ENCODE measurements at regions not wholly inside any gene's neighbourhood (a gene's known extent, or its start where the extent isn't known, plus 50 kb on each side); places are given as distances from the start of the nearest gene placed in this dataset.
"Not testable (repeated sequence)": the region's sequence is repeated elsewhere in the genome, so short reads cannot be mapped to it uniquely, and the experiment has no call there.

DNA sequence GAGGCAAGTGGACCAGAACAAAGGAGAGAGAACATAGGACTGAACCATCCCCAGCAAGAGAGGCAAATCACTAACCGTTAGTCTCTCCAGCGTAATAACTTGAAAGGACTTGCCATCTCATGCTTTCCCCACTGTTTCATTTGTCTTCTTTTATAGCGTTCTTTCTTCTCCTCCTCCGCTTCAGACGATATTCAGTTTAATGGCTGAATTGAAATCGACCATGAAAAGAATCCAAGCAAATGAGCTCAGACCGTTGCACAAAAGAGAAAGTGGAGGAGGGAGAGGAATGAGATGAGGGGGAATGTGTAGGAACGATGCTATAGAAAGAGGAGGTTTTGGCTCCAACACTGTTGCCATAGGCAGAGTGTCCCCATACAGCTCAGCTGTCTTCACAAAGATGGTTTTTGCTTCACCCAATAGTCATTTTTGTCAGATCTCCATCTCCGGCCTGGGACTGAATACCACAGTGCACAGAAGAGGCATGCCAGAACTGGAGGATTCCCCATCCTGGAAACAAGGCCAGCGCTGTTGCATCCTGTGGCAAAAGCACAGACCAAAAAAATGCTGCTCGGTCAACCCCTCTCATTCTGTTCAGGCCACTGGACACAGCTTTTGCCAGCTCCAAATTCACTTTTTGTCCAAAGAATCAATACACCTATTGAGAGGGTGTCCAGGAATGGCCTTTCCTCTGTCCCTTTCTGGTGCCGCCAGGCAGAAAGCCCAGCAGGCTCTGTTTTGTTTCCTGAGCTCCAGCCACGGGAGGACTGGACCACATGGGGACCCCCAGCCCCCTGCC, 176.1 kb downstream of the ID4 start:
- H3K4me3 Mint-ChIP-seq = no peak overlapping the region
- CTCF ChIA-PET = no interaction called here
- no peaks in the 10 kb centered on the region for H3K36me3 ChIP-seq (ENCODE audit: control insufficient read depth in 2 of 2, extremely low read depth in 1 of 2, insufficient read depth in 1 of 2, low read length in 1 of 2)
- no peak overlapping the region for H3K27ac ChIP-seq (ENCODE audit: low read length)
- no peaks in the 10 kb centered on the region for H3K4me1 ChIP-seq (ENCODE audit: control insufficient read depth in 1 of 2, extremely low read depth in 1 of 2, insufficient read depth in 2 of 2, low read length in 2 of 2)
- POLR2A ChIA-PET = no interaction called here
- no peaks in the 10 kb centered on the region for H3K9me3 Mint-ChIP-seq
- peaks cover 11 to 15% of the 10 kb centered on the region in 2 donors for H3K27me3 Mint-ChIP-seq
- DNase-seq = no peak
- 73% methylated on average over 8 of the region's 13 CpGs for WGBS (ENCODE audit: insufficient coverage)
- H3K36me3 Mint-ChIP-seq = no peaks in the 10 kb centered on the region
- no peak overlapping the region for H3K27ac Mint-ChIP-seq
- H3K9me3 ChIP-seq = no peaks in the 10 kb centered on the region
- H3K4me3 ChIP-seq (ENCODE audit: control insufficient read depth in 1 of 2, extremely low read depth in 1 of 2, low read length in 1 of 2) = no peak overlapping the region
- no peak for ATAC-seq (replicated peaks in 1 of 4)
- H3K4me1 Mint-ChIP-seq = no peaks in the 10 kb centered on the region
- H3K27me3 ChIP-seq (replicated peaks in 1 of 2; ENCODE audit: control insufficient read depth in 2 of 2, extremely low read depth in 1 of 2, insufficient read depth in 2 of 2, low read length in 1 of 2) = peaks cover 0 to 8% of the 10 kb centered on the region in 2 experiments

DNA sequence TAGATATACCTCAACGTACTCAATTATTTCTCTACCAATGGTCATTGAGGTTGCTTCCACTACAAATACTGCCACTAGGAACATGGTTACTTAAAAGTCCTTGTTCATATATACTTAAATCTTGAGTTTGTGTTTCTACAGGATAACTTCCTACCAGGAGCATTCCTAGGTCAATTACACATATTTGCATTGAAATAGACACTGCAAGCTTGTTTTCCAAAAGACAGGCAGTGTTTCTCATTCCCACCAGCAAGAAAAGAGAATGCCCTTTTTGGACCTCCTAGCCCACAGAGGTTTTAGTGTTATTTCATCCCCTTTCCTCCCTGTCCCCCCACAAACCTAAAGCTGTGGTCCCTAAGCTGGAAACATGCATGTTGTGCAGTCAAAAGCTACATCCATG, 177.3 kb downstream of the ID4 start:
- no peaks in the 10 kb centered on the region for H3K36me3 Mint-ChIP-seq
- H3K27me3 Mint-ChIP-seq = peaks cover 15 to 21% of the 10 kb centered on the region in 2 donors
- H3K4me1 ChIP-seq (ENCODE audit: control insufficient read depth in 1 of 2, extremely low read depth in 1 of 2, insufficient read depth in 2 of 2, low read length in 2 of 2) = no peaks in the 10 kb centered on the region
- peaks cover 0 to 4% of the 10 kb centered on the region in 2 experiments for H3K27me3 ChIP-seq (replicated peaks in 1 of 2; ENCODE audit: control insufficient read depth in 2 of 2, extremely low read depth in 1 of 2, insufficient read depth in 2 of 2, low read length in 1 of 2)
- WGBS (ENCODE audit: insufficient coverage) = no CpG with 5 or more reads among the region's 1 CpG
- H3K9me3 ChIP-seq = no peaks in the 10 kb centered on the region
- H3K4me3 ChIP-seq (ENCODE audit: control insufficient read depth in 1 of 2, extremely low read depth in 1 of 2, low read length in 1 of 2) = no peak overlapping the region
- ChIA-PET POLR2A (no interaction called here), CTCF (no interaction called here)
- no peak overlapping the region for H3K27ac Mint-ChIP-seq
- H3K36me3 ChIP-seq (ENCODE audit: control insufficient read depth in 2 of 2, extremely low read depth in 1 of 2, insufficient read depth in 1 of 2, low read length in 1 of 2) = no peaks in the 10 kb centered on the region
- no peak for DNase-seq
- no peak for ATAC-seq (replicated peaks in 1 of 4)
- no peaks in the 10 kb centered on the region for H3K9me3 Mint-ChIP-seq
- no peaks in the 10 kb centered on the region for H3K4me1 Mint-ChIP-seq
- H3K4me3 Mint-ChIP-seq = no peak overlapping the region
- H3K27ac ChIP-seq (ENCODE audit: low read length) = no peak overlapping the region

DNA sequence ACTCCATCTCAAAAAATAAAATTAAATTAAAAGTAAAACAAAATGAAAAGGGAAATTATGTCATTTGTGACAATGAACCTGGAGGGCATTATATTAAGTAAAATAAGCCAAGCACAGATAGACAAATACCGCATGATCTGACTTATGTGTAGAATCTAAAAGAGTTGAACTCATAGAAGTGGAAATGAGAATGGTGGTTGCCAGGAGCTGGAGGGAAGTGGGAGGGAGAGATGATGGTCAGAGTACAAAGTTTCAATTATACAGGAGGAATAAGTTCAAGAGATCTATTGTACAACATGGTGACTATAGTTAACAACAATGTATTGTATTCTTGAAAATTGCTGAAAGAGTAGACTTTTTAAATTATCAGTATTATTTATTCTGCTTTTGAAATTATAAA, 183.4 kb downstream of the ID4 start:
- no peak for ATAC-seq (replicated peaks in 1 of 4)
- H3K4me3 Mint-ChIP-seq = no peak overlapping the region
- Histone ChIP-seq H3K9me3 (no peaks in the 10 kb centered on the region), H3K27me3 (replicated peaks in 1 of 2; ENCODE audit: control insufficient read depth in 2 of 2, extremely low read depth in 1 of 2, insufficient read depth in 2 of 2, low read length in 1 of 2) (peaks cover 0 to 7% of the 10 kb centered on the region in 2 experiments), H3K36me3 (ENCODE audit: control insufficient read depth in 2 of 2, extremely low read depth in 1 of 2, insufficient read depth in 1 of 2, low read length in 1 of 2) (no peaks in the 10 kb centered on the region), H3K4me1 (ENCODE audit: control insufficient read depth in 1 of 2, extremely low read depth in 1 of 2, insufficient read depth in 2 of 2, low read length in 2 of 2) (peaks cover 2 to 12% of the 10 kb centered on the region in 2 experiments), H3K4me3 (ENCODE audit: control insufficient read depth in 1 of 2, extremely low read depth in 1 of 2, low read length in 1 of 2) (no peak overlapping the region), H3K27ac (ENCODE audit: low read length) (no peak overlapping the region)
- H3K27me3 Mint-ChIP-seq = peaks cover 3 to 18% of the 10 kb centered on the region in 2 donors
- H3K9me3 Mint-ChIP-seq = no peaks in the 10 kb centered on the region
- DNase-seq = no peak
- H3K36me3 Mint-ChIP-seq = no peaks in the 10 kb centered on the region
- ChIA-PET CTCF (no interaction called here), POLR2A (no interaction called here)
- WGBS (ENCODE audit: insufficient coverage) = 100% methylated on average over 1 of the region's 1 CpG
- H3K27ac Mint-ChIP-seq = no peak overlapping the region
- H3K4me1 Mint-ChIP-seq = peaks cover 18 to 21% (median 19%) of the 10 kb centered on the region in 3 donors

DNA sequence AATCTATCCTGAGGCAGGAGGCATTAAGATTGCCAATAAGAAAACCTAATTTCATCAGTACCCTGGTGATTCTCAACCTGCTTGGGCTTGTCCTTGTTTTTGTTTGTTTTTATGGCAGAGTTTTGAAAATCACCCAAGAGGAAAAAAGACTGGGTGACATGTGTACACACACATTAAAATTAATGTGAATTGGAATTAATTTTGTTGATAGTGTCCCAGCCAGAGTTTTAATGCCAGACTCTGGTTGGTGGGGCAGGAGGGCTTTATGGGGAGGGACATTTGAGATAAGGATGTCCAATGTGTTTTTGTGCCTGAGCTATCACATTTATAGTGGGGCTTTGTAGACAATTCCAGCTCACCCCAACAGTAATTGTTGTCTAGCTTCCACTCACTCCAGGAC, 184.6 kb downstream of the ID4 start:
- no peak for ATAC-seq (replicated peaks in 1 of 4)

DNA sequence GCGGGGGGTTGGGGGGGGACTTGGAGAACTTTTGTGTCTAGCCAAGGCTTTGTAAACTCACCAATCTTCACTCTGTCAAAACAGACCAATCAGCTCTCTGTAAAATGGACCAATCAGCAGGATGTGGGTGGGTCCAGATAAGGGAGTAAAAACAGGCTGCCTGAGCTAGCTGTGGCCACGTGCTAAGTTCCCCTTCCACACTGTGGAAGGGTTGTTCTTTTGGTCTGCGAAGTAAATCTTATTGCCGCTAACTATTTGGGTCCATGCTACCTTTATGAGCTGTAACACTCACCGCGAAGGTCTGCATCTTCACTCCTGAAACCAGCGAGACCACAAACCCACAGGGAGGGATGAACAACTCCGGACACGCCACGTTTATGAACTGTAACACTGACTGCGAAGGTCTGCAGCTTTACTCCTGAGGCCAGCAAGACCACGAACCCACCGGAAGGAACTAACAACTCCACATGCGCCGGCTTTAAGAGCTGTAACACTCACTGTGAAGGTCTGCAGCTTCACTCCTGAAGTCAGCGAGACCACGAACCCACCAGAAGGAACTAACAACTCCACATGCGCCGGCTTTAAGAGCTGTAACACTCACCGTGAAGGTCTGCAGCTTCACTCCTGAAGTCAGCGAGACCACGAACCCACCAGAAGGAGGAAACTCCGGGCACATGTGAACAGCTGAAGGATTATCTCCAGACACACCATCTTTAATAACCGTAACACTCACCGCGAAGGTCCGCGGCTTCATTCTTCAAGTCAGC, 186.6 kb downstream of the ID4 start:
- peaks cover 0 to 14% of the 10 kb centered on the region in 2 experiments for H3K27me3 ChIP-seq (replicated peaks in 1 of 2; ENCODE audit: control insufficient read depth in 2 of 2, extremely low read depth in 1 of 2, insufficient read depth in 2 of 2, low read length in 1 of 2)
- H3K27ac Mint-ChIP-seq = peak overlapping the region; percentile 29 to 67
- H3K36me3 Mint-ChIP-seq; H3K27ac ChIP-seq (ENCODE audit: low read length); H3K9me3 Mint-ChIP-seq; H3K36me3 ChIP-seq (ENCODE audit: control insufficient read depth in 2 of 2, extremely low read depth in 1 of 2, insufficient read depth in 1 of 2, low read length in 1 of 2); H3K9me3 ChIP-seq: not testable (repeated sequence)
- CTCF ChIA-PET = interaction anchor here in 1 of 2 donors (0.5 kb wide), 1 partner anchor 1760 kb away, joined by 4 read pairs; the partner anchor contains the start of gene DEK
- POLR2A ChIA-PET = interaction anchor here in 1 of 2 donors (0.6 kb wide), 1 partner anchor 826 kb away, joined by 3 read pairs; no protein-coding TSS in a partner anchor
- DNase-seq = peak in 18 of 35 experiments; percentile 1 to 43 (median 9)
- H3K4me1 Mint-ChIP-seq = peaks cover 18 to 21% (median 21%) of the 10 kb centered on the region in 3 donors
- peaks cover 21 to 36% of the 10 kb centered on the region in 2 donors for H3K27me3 Mint-ChIP-seq
- H3K4me3 ChIP-seq (ENCODE audit: control insufficient read depth in 1 of 2, extremely low read depth in 1 of 2, low read length in 1 of 2) = peak overlapping the region; percentile 35 to 75
- peaks cover 2 to 12% of the 10 kb centered on the region in 2 experiments for H3K4me1 ChIP-seq (ENCODE audit: control insufficient read depth in 1 of 2, extremely low read depth in 1 of 2, insufficient read depth in 2 of 2, low read length in 2 of 2)
- H3K4me3 Mint-ChIP-seq = peak overlapping the region; percentile 67 to 79 (median 76)
- peak; percentile 40 to 68 (median 60) for ATAC-seq (replicated peaks in 1 of 4)
- 5% methylated on average over 21 of the region's 28 CpGs for WGBS (ENCODE audit: insufficient coverage)

More for the DNA sequence above, 184.6 kb downstream of the ID4 start:
- Mint-ChIP-seq H3K4me1 (peaks cover 18 to 21% (median 21%) of the 10 kb centered on the region in 3 donors), H3K4me3 (no peak overlapping the region), H3K9me3 (no peaks in the 10 kb centered on the region), H3K27me3 (peaks cover 4 to 28% of the 10 kb centered on the region in 2 donors), H3K36me3 (no peaks in the 10 kb centered on the region), H3K27ac (no peak overlapping the region)
- no peak overlapping the region for H3K4me3 ChIP-seq (ENCODE audit: control insufficient read depth in 1 of 2, extremely low read depth in 1 of 2, low read length in 1 of 2)
- H3K9me3 ChIP-seq = no peaks in the 10 kb centered on the region
- no peak for DNase-seq
- no peaks in the 10 kb centered on the region for H3K36me3 ChIP-seq (ENCODE audit: control insufficient read depth in 2 of 2, extremely low read depth in 1 of 2, insufficient read depth in 1 of 2, low read length in 1 of 2)
- ChIA-PET CTCF (no interaction called here), POLR2A (interaction anchor here in 1 of 2 donors (0.7 kb wide), 1 partner anchor 591 kb away, joined by 4 read pairs; no protein-coding TSS in a partner anchor)
- peaks cover 2 to 12% of the 10 kb centered on the region in 2 experiments for H3K4me1 ChIP-seq (ENCODE audit: control insufficient read depth in 1 of 2, extremely low read depth in 1 of 2, insufficient read depth in 2 of 2, low read length in 2 of 2)
- H3K27ac ChIP-seq (ENCODE audit: low read length) = no peak overlapping the region
- peaks cover 0 to 7% of the 10 kb centered on the region in 2 experiments for H3K27me3 ChIP-seq (replicated peaks in 1 of 2; ENCODE audit: control insufficient read depth in 2 of 2, extremely low read depth in 1 of 2, insufficient read depth in 2 of 2, low read length in 1 of 2)

DNA sequence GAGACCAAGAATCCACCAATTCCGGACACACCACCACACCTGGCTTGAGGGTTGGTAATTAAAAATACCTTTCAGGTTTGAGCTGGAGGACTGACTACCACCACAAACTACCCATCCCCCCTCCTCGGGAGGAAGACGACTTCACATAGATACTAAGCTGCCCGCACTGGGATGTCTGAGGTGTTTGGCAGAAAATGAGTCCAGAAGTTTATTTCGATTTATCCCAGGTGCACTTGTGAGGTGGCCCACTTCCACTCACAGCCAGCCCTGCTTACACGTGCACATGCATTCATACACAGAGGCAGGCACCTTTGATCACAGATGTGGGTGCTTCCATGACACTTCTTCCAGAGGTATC, 187.1 kb downstream of the ID4 start:
- Mint-ChIP-seq H3K4me1 (peaks cover 18 to 21% (median 21%) of the 10 kb centered on the region in 3 donors), H3K27me3 (peaks cover 21 to 32% of the 10 kb centered on the region in 2 donors), H3K4me3 (peak overlapping the region; percentile 67 to 79 (median 76)), H3K36me3 (no peaks in the 10 kb centered on the region), H3K9me3 (no peaks in the 10 kb centered on the region), H3K27ac (peak overlapping the region in 1 of 2 donors; percentile 57)
- Histone ChIP-seq H3K36me3 (ENCODE audit: control insufficient read depth in 2 of 2, extremely low read depth in 1 of 2, insufficient read depth in 1 of 2, low read length in 1 of 2) (no peaks in the 10 kb centered on the region), H3K4me3 (ENCODE audit: control insufficient read depth in 1 of 2, extremely low read depth in 1 of 2, low read length in 1 of 2) (peak overlapping the region; percentile 35 to 75), H3K9me3 (no peaks in the 10 kb centered on the region), H3K4me1 (ENCODE audit: control insufficient read depth in 1 of 2, extremely low read depth in 1 of 2, insufficient read depth in 2 of 2, low read length in 2 of 2) (peaks cover 2 to 12% of the 10 kb centered on the region in 2 experiments), H3K27me3 (replicated peaks in 1 of 2; ENCODE audit: control insufficient read depth in 2 of 2, extremely low read depth in 1 of 2, insufficient read depth in 2 of 2, low read length in 1 of 2) (peaks cover 0 to 14% of the 10 kb centered on the region in 2 experiments), H3K27ac (ENCODE audit: low read length) (no peak overlapping the region)
- DNase-seq (peak in 5 of 35 experiments; percentile 0 to 19 (median 4)), ATAC-seq (replicated peaks in 1 of 4) (peak in 2 of 4 experiments; percentile 18 to 32)
- WGBS (ENCODE audit: insufficient coverage) = 5% methylated on average over 2 of the region's 6 CpGs
- POLR2A ChIA-PET = no interaction called here
- CTCF ChIA-PET = no interaction called here
